NCI-H526 treated with DMSO at 0.1 percent for 48 hours (cell line): ENCODE measurements at regions not wholly inside any gene's neighbourhood (a gene's known extent, or its start where the extent isn't known, plus 50 kb on each side); places are given as distances from the start of the nearest gene placed in this dataset.
"Not testable (repeated sequence)": the region's sequence is repeated elsewhere in the genome, so short reads cannot be mapped to it uniquely, and the experiment has no call there.

Experiments used
- DNase-seq: peaks from one replicate; lab custom pipeline; 2025; lab: John Stamatoyannopoulos, UW

- DNase-seq, result no peak
Measured at GRCh38 chr1:204782118-204782700, 88.5 kb upstream of the NFASC start.

DNA sequence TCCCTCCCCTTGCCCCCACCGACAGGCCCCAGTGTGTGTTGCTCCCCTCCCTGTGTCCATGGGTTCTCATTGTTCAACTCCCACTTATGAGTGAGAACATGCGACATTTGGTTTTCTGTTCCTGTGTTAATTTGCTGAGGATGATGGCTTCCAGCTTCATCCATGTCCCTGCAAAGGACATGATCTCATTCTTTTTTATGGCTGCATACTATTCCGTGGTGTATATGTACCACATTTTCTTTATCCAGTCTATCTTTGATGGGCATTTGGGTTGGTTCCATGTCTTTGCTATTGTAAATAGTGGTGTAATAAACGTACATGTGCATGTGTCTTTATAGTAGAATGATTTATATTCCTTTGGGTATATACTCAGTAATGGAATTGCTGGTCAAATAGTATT is 85.6 kb upstream of the NFASC start:
- not testable (repeated sequence) for DNase-seq

GRCh38 chr1:204788470-204788869 is 82.2 kb upstream of the NFASC start:
- no peak for DNase-seq

- DNase-seq, result peak; percentile 41
Measured at GRCh38 chr1:204791453-204792353, 79.0 kb upstream of the NFASC start.

GRCh38 chr1:204792354-204792692 is 78.3 kb upstream of the NFASC start:
- no peak for DNase-seq

- DNase-seq, result no peak
Measured at GRCh38 chr1:204793259-204793914, 77.3 kb upstream of the NFASC start.

DNA sequence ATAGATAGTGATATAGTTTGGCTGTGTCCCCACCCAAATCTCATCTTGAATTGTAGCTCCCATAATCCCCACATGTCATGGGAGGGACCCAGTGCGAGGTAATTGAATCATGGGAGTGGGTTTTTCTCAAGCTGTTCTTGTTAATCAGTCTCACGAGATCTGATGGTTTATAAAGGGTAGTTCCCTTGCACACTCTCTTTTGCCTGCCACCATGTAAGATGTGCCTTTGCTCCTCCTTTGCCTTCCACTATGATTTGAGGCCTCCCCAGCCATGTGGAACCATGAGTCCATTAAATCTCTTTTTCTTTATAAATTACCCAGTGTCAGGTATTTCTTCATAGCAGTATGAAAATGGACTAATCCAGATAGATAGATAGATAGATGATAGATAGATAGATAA is 73.8 kb upstream of the NFASC start:
- not testable (repeated sequence) for DNase-seq

GRCh38 chr1:204797401-204797800 is 73.3 kb upstream of the NFASC start:
- peak; percentile 65 for DNase-seq

GRCh38 chr1:204799630-204800029 is 71.0 kb upstream of the NFASC start:
- no peak for DNase-seq

DNA sequence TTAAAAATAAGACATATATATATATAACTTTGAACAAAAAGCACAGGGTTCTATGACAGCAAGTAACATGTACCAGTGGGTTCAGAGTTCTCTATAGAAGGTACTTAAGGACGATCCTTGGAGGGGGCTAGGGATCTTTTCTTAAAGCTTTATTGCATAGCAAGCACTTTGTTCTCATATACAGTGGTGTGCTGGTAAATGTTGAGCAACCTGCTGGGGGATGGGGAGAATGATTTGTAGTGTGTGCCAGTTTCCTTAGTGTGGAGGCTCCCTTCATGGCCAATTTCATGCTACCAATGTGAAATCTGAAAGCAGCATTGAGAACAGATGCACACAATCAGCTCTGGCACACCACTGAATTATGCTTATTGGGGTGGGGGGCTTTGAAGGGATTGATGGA is 69.5 kb upstream of the NFASC start:
- DNase-seq, result no peak

DNA sequence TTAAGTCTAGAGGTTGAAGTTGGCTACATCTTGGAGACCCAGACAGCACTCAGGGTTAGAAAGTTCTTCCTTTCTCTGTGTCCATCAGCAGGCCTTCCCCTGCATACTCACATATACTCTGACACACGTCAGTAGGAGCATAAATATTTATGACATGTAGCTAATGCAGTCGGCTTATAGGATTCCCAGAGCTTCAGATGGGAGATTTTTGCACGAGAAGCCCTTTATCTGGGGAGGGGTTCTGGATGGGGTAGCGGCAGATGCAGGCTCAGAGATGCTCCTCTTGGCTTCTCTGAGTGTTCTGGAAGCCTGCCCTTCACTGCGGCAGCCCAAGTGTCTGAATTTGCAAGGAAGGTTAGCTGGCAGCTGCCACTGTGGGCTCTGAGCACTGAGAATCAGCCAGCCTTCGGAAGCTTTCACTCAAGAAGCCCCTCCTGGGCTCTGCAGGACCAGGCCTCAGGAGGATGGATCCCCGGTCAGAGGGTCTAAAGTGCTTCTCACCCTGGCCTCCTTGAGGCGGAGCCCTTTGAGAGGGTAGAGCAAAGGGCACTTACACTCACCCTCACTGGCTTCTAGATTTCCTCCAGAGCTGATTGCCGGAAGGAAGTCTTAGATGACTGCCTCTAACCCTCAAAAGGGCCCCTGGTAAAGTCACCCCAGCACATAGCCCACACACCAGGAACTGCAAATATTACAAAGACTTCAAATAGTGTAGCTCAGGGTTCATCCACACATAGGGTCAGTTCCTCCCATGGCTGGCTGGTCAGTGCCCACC is 68.1 kb upstream of the NFASC start:
- DNase-seq, result no peak

GRCh38 chr1:204803607-204804006 is 67.1 kb upstream of the NFASC start:
- no peak for DNase-seq

DNA sequence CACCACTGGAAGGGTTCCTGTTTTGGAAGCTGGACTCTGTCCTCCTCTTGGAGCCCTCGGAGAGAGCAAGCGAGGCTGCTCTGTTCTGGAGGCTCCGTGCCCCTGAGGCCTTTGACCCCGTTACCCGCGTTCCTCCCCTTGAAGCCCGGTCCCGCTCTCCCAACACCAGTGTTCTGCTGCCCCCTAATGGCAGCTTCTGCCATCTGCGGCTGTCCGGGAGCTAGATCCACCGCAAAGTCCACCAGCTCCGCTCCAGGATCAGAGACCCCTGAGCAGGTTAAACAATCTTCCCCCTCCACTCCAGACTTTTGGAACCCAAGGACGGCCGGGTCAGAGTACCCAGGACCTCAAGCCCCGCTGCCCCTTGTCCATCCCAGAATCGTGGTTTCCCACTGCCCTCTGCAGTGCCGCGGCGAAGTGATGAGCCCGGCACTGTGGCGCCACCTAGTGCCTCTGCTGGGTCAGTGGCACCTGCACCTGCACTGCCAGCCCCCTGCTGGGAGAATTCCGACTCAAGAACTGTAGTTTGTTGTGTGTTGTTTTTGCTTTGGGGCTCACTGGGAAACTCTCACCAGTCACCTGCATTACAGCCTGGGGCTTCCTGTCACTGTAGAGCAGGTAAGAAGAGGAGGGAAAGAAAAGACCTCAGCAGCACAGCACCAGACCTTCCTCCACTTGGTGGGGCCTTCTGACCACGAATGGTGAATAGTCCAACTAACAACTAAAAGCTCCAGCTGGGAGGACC is 63.5 kb upstream of the NFASC start:
- DNase-seq, result peak; percentile 61

DNA sequence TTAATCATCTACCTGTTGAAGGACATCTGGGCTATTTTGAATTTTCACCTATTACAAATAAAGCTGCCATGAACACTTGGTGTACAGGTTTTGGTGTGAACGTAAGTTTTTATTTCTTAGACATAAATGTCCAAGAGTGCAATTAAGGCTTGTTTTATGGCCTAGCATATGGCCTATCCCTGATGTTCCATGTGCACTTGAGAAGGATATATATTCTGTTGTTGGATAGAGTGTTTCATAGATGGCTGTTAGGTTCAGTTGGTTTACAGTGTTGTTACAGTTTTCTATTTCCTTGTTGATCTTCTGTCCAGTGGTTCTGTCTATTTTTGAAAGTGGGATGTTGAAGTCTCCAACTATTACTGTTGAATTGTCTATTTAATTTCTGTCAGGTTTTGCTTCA is 61.2 kb upstream of the NFASC start:
- DNase-seq, result no peak

GRCh38 chr1:204812842-204813241 is 57.8 kb upstream of the NFASC start:
- no peak for DNase-seq

- no peak for DNase-seq
Measured at GRCh38 chr1:204813522-204813921, 57.1 kb upstream of the NFASC start.

- no peak for DNase-seq
Measured at GRCh38 chr1:204814166-204814884, 56.3 kb upstream of the NFASC start.

GRCh38 chr1:204817341-204817740 is 53.3 kb upstream of the NFASC start:
- DNase-seq, result no peak

- DNase-seq, result no peak
Measured at GRCh38 chr1:204818998-204819397, 51.7 kb upstream of the NFASC start.

DNA sequence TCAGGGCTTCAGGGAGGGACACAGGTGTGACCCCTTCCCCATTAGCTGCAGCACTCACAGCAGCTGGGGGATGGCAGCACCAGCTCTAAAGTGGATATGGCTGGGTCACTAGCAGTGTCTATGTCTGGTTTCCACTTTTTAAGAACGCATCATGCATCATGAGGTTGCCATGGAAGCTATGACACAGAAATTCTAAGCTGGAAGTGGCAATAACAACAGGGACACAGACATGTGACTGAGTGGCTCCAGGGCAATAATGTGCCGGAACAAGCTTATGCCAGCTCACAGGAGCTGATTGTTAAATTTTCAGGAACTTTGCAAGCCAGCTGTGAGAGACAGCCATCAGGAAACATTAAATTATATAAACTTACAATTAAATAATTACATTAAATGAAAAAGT is 51.2 kb upstream of the NFASC start:
- DNase-seq, result no peak
